PC-3 (cell line): ENCODE measurements at regions not wholly inside any gene's neighbourhood (a gene's known extent, or its start where the extent isn't known, plus 50 kb on each side); places are given as distances from the start of the nearest gene placed in this dataset.
"Not testable (repeated sequence)": the region's sequence is repeated elsewhere in the genome, so short reads cannot be mapped to it uniquely, and the experiment has no call there.

Source experiments
- ATAC-seq: fragments of 200-7000 bp; cut with Tn5 transposase; 2 replicates; pipeline ENCODE4 v1.9.1; 2020; ENCODE audit warnings: mild to moderate bottlenecking, moderate library complexity
- BruUV-seq: library from RNA; stranded (reverse); fragments of 400-500 nt; replicated peaks from 2 replicates; lab custom pipeline; 2021; lab: Mats Ljungman, UMichigan
- CTCF ChIA-PET: fragments of 300-600 bp; sonication (Branson Sonifier 250); formaldehyde crosslinking; loops from one replicate; lab custom pipeline; 2022; ENCODE audit warnings: antibody characterized with exemption; lab: Charles Lee
- POLR2A ChIA-PET: fragments of 300-600 bp; sonication (Branson Sonifier 250); formaldehyde crosslinking; loops from one replicate; lab custom pipeline; 2022; ENCODE audit warnings: antibody characterized with exemption; ENCODE audit not compliant: unreplicated experiment; lab: Charles Lee
- DNase-seq: peaks from one replicate; pipeline ENCODE4 v3.0.0-alpha.2; 2015
- H2AFZ ChIP-seq: fragments of 300-600 bp; sonication (generic); 2 replicates; pipeline ENCODE4 v1.6.0; 2016; ENCODE audit warnings: antibody characterized with exemption, low read length
- H3F3A ChIP-seq: fragments of 300-600 bp; sonication (generic); one replicate; pipeline ENCODE4 v1.6.0; 2017; ENCODE audit warnings: antibody characterized with exemption, low read length, control low read depth, mild to moderate bottlenecking; ENCODE audit not compliant: unreplicated experiment
- H3K27ac ChIP-seq: fragments of 300-600 bp; sonication (generic); 2 replicates; pipeline ENCODE4 v1.5.1; 2016; ENCODE audit warnings: mild to moderate bottlenecking, low read length
- H3K27me3 ChIP-seq: fragments of 300-600 bp; sonication (generic); 2 replicates; pipeline ENCODE4 v1.6.1; 2016; ENCODE audit warnings: low read length, mixed read lengths
- H3K36me3 ChIP-seq: fragments of 300-600 bp; sonication (generic); 2 replicates; pipeline ENCODE4 v1.6.1; 2016; ENCODE audit warnings: low read depth, mixed run types, low read length, mixed read lengths
- H3K4me1 ChIP-seq: fragments of 300-600 bp; sonication (generic); 2 replicates; pipeline ENCODE4 v1.5.1; 2016; ENCODE audit warnings: low read length; ENCODE audit not compliant: insufficient read depth
- H3K4me2 ChIP-seq: fragments of 300-600 bp; sonication (generic); 2 replicates; pipeline ENCODE4 v1.6.0; 2016; ENCODE audit warnings: low read length
- H3K4me3 ChIP-seq: fragments of 300-600 bp; sonication (generic); 2 replicates; pipeline ENCODE4 v1.5.1; 2016; ENCODE audit warnings: mild to moderate bottlenecking, low read length, mixed read lengths
- H3K79me2 ChIP-seq: fragments of 300-600 bp; sonication (generic); 2 replicates; pipeline ENCODE4 v1.6.1; 2017; ENCODE audit warnings: low read length, mixed read lengths
- H3K9ac ChIP-seq: fragments of 300-600 bp; sonication (generic); 2 replicates; pipeline ENCODE4 v1.6.0; 2016; ENCODE audit warnings: mild to moderate bottlenecking, low read length
- H3K9me2 ChIP-seq: fragments of 300-600 bp; sonication (generic); replicated peaks from 2 replicates; pipeline ENCODE4 v1.6.1; 2016; ENCODE audit warnings: mixed run types, low read length, mixed read lengths
- H3K9me3 ChIP-seq: fragments of 300-600 bp; sonication (generic); 2 replicates; pipeline ENCODE4 v1.6.1; 2016; ENCODE audit warnings: low read length, mixed read lengths
- H4K20me1 ChIP-seq: fragments of 300-600 bp; sonication (generic); 2 replicates; pipeline ENCODE4 v1.6.1; 2016; ENCODE audit warnings: low read length, mixed read lengths
- EZH2 ChIP-seq: fragments of 300-600 bp; sonication (generic); IDR thresholded peaks from one replicate; pipeline ENCODE4 v1.6.1; 2017; ENCODE audit warnings: antibody characterized with exemption, mild to moderate bottlenecking, low read length; ENCODE audit not compliant: unreplicated experiment
- EZH2phosphoT487 ChIP-seq: fragments of 300-600 bp; sonication (generic); IDR thresholded peaks from 2 replicates; pipeline ENCODE4 v1.6.1; 2018; ENCODE audit warnings: mild to moderate bottlenecking, antibody characterized with exemption, low read length, borderline replicate concordance
- intact Hi-C: fragments of 100-400 bp; cut with micrococcal nuclease; formaldehyde crosslinking; loops from 2 replicates; pipeline ENCODE4 v1.9.0; 2023
- TF ChIP-seq, protein P1 (sequence below): fragments of 300-600 bp; sonication (generic); conservative IDR thresholded peaks from 2 replicates; pipeline ENCODE4 v1.5.1; 2017; ENCODE audit warnings: antibody characterized with exemption, low read depth, mild to moderate bottlenecking, low read length

DNA sequence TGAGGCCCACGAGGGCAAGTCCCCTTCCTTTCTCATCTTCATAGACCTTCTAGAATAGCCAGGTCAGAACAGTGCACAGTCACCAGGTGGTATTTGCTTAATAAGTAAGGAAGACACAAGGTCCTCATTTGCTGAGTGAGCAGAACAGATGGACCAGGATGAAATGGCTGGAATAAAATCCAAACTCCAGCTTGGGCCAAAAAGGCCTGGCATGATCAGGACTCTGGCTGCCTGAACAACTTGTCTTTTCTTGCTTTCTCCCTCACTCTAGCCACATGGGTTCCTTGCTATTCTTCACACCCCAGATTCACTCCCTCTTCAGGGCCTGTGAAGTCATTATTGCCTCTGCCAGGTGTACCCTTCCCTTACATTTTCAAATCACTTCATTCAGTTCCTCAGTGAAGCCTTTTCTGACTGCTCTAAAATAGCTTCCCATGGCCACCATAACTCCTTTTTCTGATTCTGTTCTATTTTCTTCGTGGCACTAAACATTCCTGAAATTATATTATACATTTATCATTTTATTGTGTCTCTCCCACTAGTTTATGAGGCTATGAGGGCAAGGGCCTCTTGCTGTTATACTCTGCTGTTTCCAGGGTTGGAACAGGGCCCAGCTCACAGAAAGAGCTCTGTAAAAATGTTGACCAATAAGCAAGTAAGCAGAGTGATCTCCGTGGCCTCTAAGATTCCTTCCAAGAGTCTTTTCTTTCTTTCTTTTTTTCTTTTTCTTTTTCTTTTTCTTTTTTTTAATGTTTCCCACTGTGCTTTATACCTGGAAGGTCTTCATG is 150.8 kb downstream of the TTC8 start:
- intact Hi-C loops, result no loop called here
- Histone ChIP-seq H3F3A (no peaks in the 10 kb centered on the region), H2AFZ (no peak overlapping the region), H3K36me3 (no peaks in the 10 kb centered on the region), H4K20me1 (no peaks in the 10 kb centered on the region), H3K4me3 (no peak overlapping the region), H3K27ac (no peak overlapping the region), H3K4me1 (no peaks in the 10 kb centered on the region), H3K4me2 (no peak overlapping the region), H3K9me2 (no peaks in the 10 kb centered on the region), H3K79me2 (no peaks in the 10 kb centered on the region), H3K27me3 (no peaks in the 10 kb centered on the region), H3K9me3 (no peaks in the 10 kb centered on the region), H3K9ac (no peak overlapping the region)
- no TSS peak for BruUV-seq
- ChIA-PET CTCF (no interaction called here), POLR2A (no interaction called here)
- ATAC-seq, result no peak
- DNase-seq, result no peak
- TF ChIP-seq EZH2phosphoT487 (no peak), EZH2 (no peak)
- TF ChIP-seq, protein P1, sequence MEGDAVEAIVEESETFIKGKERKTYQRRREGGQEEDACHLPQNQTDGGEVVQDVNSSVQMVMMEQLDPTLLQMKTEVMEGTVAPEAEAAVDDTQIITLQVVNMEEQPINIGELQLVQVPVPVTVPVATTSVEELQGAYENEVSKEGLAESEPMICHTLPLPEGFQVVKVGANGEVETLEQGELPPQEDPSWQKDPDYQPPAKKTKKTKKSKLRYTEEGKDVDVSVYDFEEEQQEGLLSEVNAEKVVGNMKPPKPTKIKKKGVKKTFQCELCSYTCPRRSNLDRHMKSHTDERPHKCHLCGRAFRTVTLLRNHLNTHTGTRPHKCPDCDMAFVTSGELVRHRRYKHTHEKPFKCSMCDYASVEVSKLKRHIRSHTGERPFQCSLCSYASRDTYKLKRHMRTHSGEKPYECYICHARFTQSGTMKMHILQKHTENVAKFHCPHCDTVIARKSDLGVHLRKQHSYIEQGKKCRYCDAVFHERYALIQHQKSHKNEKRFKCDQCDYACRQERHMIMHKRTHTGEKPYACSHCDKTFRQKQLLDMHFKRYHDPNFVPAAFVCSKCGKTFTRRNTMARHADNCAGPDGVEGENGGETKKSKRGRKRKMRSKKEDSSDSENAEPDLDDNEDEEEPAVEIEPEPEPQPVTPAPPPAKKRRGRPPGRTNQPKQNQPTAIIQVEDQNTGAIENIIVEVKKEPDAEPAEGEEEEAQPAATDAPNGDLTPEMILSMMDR, result no peak

DNA sequence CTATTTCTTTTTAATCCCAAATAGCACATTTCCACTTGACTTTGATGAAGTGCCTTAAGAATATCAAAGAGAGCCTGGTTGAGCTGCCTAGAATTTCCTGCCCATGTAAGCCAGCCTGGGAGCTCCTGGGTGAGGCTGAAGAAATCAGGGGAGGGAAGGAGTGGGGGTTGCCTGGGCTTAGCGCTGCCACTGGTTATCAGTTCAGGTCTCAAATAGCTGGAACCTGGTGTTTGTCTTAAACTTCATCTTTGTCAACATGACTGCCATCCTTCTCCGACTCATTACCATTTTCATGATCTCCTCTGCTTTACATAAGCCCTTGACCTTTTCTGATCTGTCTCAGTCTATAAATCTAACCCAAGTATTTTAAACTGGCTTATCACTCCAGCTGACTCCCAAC is 151.5 kb downstream of the TTC8 start:
- Histone ChIP-seq H3K36me3 (no peaks in the 10 kb centered on the region), H4K20me1 (no peaks in the 10 kb centered on the region), H3K4me1 (no peaks in the 10 kb centered on the region), H3K27me3 (no peaks in the 10 kb centered on the region), H3K4me3 (no peak overlapping the region), H3K79me2 (no peaks in the 10 kb centered on the region), H2AFZ (no peak overlapping the region), H3K9ac (no peak overlapping the region), H3K27ac (no peak overlapping the region), H3K9me3 (no peaks in the 10 kb centered on the region), H3F3A (no peaks in the 10 kb centered on the region), H3K4me2 (no peak overlapping the region), H3K9me2 (no peaks in the 10 kb centered on the region)
- ATAC-seq (no peak), DNase-seq (no peak)
- BruUV-seq, result no TSS peak
- intact Hi-C loops, result no loop called here
- TF ChIP-seq EZH2phosphoT487 (no peak), EZH2 (no peak)
- TF ChIP-seq, protein P1, result no peak
- ChIA-PET POLR2A (no interaction called here), CTCF (no interaction called here)

DNA sequence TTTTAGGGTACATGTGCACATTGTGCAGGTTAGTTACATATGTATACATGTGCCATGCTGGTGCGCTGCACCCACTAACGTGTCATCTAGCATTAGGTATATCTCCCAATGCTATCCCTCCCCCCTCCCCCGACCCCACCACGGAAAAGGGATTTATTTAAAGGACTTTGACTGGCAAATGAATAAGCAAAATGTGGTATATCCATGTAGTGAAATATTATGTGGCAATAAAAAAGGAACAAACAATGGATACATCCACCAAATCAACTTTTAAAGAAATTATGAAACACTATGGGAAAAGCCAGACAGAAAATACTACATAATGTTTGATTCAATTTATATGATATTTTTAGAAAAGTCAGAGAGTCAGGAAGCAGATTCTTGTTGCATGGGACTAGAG is 156.5 kb downstream of the TTC8 start:
- H3K79me2 ChIP-seq, BruUV-seq, H3K9ac ChIP-seq, H3K4me2 ChIP-seq, H2AFZ ChIP-seq, H3K9me2 ChIP-seq, H3K9me3 ChIP-seq, H3K27me3 ChIP-seq, DNase-seq, H3K4me3 ChIP-seq, ATAC-seq, intact Hi-C loops, CTCF ChIA-PET, H3K36me3 ChIP-seq, H4K20me1 ChIP-seq, H3K27ac ChIP-seq, H3F3A ChIP-seq, POLR2A ChIA-PET: not testable (repeated sequence)
- H3K4me1 ChIP-seq, result peaks cover 15% of the 10 kb centered on the region
